PC-9 (cell line): ENCODE measurements at regions not wholly inside any gene's neighbourhood (a gene's known extent, or its start where the extent isn't known, plus 50 kb on each side); places are given as distances from the start of the nearest gene placed in this dataset.

Experiments
- EZH2 ChIP-seq: fragments of 200-600 bp; sonication (generic); IDR thresholded peaks from 2 replicates; pipeline ENCODE4 v1.8.0; 2017; ENCODE audit warnings: antibody characterized with exemption, low read depth
- TF ChIP-seq, protein P1 (sequence below): fragments of 200-600 bp; sonication (generic); conservative IDR thresholded peaks from 2 replicates; pipeline ENCODE4 v1.6.1; 2017; ENCODE audit warnings: mixed run types, antibody characterized with exemption, mild to moderate bottlenecking, moderate library complexity

DNA sequence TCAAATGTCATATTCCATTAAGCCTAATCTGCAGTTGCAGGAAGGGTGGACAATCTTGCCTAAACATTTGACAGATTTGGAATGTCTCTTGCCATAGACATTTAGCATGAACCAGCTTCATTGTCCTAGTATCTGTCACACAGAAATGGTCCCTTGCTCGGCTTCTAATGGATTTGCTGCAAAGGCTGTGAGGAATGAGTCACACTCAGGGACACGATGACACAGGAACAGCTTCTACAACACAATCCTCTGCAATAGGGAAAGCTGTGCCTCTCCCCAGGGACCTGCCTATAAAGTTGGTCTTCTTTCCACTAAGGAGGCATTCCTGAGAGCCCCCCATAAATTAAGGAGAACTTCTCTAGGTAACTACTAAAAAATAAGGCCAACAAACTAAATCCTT is 155.1 kb upstream of the L3MBTL4 start:
- TF ChIP-seq, protein P1, sequence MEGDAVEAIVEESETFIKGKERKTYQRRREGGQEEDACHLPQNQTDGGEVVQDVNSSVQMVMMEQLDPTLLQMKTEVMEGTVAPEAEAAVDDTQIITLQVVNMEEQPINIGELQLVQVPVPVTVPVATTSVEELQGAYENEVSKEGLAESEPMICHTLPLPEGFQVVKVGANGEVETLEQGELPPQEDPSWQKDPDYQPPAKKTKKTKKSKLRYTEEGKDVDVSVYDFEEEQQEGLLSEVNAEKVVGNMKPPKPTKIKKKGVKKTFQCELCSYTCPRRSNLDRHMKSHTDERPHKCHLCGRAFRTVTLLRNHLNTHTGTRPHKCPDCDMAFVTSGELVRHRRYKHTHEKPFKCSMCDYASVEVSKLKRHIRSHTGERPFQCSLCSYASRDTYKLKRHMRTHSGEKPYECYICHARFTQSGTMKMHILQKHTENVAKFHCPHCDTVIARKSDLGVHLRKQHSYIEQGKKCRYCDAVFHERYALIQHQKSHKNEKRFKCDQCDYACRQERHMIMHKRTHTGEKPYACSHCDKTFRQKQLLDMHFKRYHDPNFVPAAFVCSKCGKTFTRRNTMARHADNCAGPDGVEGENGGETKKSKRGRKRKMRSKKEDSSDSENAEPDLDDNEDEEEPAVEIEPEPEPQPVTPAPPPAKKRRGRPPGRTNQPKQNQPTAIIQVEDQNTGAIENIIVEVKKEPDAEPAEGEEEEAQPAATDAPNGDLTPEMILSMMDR = no peak
- no peak for TF ChIP-seq EZH2
